ENCODE measurements at regions not wholly inside any gene's neighbourhood (a gene's known extent, or its start where the extent isn't known, plus 50 kb on each side); places are given as distances from the start of the nearest gene placed in this dataset.

GRCh38 chr9:79780559-79780958 is 208.8 kb downstream of the TLE4 start:
- no peak for DNase-seq (ENCODE audit: low read depth)

- DNase-seq (ENCODE audit: low read depth), result no peak
Measured at GRCh38 chr9:79779901-79780300, 208.1 kb downstream of the TLE4 start.

- no peak for DNase-seq (ENCODE audit: low read depth)
Measured at GRCh38 chr9:79778581-79778980, 206.8 kb downstream of the TLE4 start.

- no peak for DNase-seq (ENCODE audit: low read depth)
Measured at GRCh38 chr9:79776581-79776980, 204.8 kb downstream of the TLE4 start.

Data from activated T-cell treated with anti-CD3 and anti-CD28 coated beads for 24 hours (primary cell).